Cerebellar nuclear complex (tissue), 1 donor: ENCODE measurements at regions not wholly inside any gene's neighbourhood (a gene's known extent, or its start where the extent isn't known, plus 50 kb on each side); places are given as distances from the start of the nearest gene placed in this dataset.

Experiments
- DNase-seq, 2 experiments: peaks; one replicate each; lab custom pipeline; 2025; lab: John Stamatoyannopoulos, UW

DNA sequence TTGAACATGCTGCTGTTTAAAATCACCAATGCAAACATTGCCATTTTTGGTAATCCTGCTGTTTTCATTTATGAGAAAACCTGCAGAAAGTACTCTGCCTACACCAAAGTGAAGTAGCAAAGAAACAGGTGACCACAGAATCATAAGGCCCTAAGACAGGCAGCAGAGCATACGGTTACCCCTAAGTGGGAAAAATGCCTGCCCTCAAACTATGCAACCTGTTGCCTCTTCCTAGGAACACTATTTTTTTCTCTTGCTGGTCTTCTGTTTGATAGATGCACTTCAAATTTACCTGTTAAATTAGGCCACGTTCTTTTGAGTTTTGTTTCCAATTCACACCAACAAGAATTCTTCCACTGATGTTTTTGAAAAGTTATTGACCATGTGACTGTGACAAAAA, 89.5 kb upstream of the RAB4A start:
- DNase-seq: no peak

GRCh38 chr1:229183588-229183987, 87.3 kb upstream of the RAB4A start:
- DNase-seq: no peak

- no peak for DNase-seq
Measured at GRCh38 chr1:229184066-229184465, 86.8 kb upstream of the RAB4A start.

DNA sequence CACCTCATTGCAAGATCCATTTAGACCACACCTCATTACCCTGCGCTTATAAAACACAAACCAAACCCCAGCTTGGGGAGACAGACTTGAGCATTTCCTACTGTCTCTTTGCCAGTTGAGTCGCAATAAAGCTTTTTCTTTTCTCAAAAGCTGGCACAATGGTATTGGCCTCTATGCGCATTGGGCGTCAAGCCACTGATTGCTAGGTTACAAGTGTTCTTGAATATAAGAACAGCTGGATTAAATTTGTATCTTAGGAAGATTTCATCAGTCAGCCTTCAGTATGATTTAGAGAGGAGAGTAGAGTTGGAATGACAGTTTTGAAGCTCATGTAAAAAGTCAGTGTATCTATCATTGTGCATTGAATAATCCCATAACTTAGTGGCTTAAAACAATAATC, 84.9 kb upstream of the RAB4A start:
- no peak for DNase-seq

DNA sequence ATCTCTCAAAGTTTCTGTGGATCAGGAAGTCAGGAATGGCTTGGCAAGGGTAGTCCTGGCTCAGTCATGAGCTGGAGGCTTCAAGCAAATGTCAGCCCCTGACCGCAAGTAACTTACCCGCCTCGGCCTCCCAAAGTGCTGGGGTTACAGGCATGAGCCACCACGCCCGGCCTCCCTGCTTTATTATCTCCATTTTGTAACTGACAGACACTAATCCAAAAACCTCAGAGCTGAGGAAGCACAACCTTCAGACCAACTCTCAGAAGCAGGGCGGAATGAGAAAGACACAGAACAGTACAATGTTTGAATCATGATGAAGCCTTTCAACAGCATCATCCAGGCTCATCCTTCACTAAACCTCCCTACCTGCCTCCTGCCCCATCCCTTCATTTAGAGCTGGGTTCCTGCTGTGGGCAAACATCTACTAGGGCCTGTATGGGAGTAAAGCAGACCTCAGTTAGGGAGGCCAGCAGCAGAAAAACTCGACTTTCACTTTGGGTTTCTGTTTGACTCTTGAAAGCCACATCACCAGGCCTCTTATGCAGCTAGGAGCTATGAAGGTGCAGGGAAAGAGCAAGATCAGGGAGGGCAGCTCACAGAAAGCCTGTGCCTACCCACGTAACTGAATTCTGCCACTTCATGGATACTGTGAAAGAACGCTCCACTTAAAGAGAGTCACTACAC, 84.4 kb upstream of the RAB4A start:
- no peak for DNase-seq

DNA sequence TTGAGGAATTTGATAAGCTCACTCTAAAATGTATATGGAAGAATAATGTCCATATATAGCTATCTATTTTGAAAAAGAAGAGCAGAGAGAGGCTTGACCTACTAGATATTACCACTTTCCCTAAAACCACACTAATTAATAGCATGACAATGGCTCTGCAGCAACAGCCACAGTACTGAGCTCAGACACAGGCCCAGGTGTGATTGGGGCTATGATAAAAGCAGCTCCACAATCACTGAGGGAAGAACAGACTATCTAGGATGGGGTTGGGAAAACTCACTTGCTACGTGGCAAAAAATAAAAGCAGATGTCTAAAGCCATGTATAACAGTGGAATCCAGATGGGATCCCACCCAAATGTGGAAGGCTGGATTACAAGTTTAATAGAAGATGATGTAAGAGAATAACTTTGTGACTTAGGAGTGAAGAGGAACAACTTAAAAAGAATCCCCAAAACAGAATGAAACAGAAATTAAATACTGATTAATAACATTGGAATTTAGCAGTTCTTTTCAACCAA, 80.8 kb upstream of the RAB4A start:
- no peak for DNase-seq

DNA sequence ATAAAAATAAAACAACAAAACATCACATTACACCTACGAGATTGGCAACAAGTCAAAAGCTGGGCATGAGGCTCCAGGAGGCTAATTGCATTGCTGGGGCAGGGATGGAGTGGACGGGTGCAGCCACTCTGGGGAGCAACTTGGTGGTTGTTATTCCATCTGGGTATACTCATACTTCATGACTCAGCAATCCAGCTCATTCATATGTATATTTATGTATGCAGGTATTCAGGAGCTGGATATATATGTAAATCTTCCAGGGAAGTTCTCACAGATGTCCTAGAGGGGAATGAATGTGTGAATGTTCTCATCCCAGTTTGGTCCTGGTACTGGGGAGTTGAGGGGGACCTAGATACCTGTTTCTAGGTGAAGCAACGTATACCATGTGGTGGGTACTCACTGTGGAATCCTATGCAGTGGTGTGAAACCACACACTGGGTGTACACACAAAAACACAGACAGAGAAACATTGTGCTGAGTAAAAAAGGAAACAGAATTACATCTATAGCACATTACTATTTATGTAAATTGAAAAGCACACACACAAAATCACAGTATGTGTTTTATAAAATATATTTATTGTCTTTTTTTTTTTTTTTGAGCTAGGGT, 79.7 kb upstream of the RAB4A start:
- DNase-seq: no peak

DNA sequence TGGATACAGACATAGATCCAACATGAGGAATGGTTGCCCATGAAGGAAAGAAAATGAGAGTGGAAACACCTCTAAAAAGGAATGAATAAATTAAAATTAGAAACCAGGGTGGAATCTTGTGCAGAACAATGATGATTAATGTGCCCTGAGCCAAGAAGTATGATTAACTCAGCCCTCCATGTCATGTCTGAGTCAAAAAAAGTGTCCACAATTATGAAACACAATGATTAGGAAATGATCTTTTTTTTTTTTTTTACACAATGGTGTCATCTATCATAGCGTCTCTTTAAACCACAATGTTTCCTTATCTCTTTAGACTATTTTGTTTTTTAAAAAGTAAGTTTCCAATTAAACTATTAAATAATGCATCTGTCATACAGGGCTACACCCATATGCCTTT, 78.9 kb upstream of the RAB4A start:
- no peak for DNase-seq

GRCh38 chr1:229192853-229193252, 78.1 kb upstream of the RAB4A start:
- no peak for DNase-seq

DNA sequence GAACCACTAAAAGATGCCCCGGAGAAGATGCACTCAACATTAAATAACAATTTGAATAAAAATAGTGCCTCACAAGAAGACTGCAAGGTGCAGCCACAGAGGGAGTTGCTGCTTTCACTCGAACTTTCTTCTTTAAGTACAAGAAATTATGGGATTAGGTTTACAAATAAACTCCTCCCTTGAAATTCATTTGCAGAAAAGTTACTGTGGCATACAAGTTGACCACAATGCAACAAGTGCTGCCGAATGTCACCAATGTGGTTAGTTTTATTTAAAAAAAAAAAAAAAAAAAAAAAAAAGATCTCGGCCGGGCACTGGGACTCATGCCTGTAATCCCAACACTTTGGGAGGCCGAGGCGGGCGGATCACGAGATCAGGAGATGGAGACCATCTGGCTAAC, 76.8 kb upstream of the RAB4A start:
- DNase-seq: no peak

GRCh38 chr1:229195246-229195645, 75.7 kb upstream of the RAB4A start:
- DNase-seq: no peak

GRCh38 chr1:229196404-229197264, 74.3 kb upstream of the RAB4A start:
- DNase-seq: no peak

DNA sequence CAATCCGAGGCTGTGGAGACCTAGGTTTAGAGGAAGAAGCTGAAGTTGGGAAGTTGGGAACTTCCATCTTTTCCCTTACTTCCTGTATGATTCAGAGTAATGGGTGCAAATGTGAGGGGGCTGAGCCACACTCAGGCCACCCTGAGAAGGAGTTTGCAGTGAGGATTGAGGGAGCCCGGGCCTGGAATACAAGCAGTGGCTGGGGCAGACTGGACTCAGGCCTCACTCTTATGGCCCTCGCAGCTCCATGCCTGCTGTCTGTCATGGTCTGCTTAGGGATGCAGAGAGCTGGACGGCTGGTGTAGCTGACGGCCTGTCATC, 73.7 kb upstream of the RAB4A start:
- no peak for DNase-seq

DNA sequence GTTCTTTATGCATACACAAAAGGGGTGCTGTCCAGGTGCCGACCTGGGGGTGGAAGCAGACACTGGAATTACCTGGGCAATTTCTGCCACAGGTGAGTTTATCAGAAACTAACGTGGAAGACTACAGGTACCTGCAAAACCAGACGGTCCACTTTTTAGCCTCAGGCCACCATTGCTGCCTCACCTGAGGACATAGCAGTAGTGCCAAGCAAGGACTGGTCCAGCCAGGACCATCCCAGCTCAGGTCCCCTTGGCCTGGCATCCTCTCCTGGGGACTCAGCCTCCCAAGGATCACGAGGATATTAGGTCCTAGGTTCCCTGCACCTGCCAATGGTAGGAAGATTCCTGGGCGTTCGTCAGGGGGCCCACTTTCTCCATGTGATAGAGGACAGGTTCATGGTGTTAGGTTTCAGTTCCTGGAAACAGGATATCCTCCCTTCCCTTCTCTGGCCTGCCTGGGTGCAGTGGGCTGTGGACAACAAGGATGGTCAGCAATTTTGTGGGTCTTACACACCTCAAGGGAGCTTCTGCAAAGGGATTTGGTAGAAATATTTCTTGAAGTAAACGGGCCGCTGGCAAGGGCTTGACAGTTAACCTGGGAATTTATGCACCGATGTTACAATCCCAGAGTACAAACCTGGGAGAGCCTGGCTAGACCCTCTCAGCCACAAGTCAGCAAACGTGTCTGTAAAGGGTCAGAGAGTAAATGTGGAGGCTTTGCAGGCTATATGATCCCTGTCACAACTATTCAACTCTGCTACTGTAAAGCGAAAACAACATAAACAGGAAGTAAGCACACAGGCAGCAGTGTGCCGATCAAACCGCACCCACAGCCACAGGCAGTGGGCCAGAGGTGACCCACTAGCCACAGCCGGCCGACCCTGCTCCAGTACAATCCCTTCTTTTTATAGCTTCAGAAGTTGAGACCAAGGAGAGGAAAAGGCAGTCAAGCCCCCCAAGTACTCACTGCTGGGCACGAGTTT, 71.4 kb upstream of the RAB4A start:
- no peak for DNase-seq

DNA sequence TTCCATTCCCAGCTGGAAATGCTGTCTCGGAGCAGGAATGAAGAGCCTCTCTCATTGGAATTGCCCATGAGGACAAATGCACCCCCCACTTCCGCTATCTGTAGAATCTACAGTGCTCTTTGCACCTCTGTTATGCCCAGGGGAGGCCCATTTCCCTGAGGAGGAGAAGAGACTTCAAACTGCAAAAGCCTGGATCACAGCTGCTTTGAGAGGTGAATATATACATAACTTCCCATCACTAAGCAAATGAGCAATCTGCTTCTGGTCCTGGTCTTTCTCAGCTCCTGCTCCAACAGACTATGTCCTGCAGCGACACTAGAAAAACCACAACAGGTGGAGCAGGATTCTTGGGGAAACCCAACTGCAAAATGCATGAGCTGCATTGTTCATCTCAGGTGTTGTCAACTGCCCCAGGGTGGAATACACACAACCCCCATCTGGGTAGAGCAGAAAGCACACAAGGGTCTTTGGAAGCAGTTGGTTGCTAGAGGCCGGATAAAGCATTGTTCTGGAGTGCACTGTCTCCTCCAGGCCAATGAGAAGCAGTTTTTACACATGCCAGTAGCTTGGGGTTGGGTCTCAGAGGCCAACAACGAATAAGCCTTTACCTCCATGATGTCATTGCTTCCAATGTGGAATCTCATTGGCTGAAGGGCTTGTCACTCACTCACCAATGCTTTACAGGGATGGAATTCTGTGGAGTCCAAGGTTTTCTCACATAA, 67.7 kb upstream of the RAB4A start:
- no peak for DNase-seq

DNA sequence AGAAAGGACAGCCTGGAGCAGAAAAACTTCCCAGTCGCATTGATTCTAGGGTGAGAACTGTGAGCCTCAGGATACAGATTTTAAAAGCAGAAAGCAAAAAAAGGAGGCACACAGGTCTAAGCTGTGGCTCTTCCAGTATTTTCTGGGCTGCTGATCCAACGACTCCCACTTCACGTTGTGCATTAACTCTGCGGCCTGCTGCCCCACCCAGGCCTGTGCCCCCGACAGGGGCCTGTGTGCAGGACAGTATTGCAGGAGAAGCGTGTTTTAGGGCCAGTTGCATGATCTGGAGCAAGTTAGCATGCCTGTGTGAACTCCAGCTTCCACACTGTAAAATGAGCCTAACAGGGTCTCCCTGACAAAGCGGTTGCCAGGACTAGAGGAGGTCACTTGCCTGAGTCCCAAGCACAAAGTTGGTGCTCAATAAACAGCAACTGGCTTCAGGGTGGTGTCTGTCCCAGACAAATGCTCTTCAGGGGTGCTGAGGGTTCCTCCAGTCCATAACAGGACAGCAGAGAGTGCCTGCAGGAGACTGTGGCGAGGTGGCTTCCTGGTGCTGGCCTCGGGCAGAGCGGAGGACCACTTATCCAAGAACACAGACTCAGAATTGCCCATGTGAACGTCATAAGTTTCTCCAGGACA, 66.8 kb upstream of the RAB4A start:
- DNase-seq: no peak

DNA sequence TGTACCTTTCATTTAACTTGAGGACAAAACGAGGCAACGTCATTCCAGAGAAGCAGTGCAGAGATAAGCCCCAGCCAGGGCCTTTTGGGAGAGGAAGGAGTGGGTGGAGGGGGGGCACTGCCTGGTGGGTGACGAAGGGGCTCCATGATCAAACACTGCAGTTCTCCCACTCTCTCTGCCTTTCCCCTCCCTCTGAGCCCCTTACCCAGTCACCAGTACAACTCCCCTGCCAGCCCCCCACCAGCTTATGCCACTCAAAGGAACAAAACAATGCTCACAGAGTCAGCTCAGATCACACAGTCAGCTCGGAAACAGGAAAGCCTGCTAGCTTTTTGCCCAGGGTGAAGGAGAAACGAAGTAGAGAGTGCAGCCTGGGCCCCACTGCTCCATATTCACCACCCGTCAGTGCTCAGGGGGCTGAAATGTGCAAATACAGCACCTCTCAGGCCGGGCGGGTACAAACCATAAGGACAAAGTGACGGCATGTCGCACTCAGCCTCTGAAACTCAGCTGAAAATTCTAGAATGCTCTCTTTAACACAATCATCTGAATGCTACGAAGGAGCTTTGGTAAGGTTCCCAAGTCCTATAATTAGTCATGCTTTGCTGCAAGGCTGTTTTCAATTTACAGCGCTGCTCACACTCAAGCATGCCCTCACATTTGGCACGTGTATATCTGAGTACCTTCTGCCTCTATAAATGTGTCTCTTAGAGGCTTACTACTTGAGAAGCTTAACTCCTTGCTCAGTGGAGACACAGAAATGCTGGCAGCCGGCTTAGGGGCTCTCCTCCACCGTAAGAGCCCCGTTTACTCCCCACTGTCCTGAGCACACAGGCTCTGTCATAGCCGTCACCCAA, 65.8 kb upstream of the RAB4A start:
- DNase-seq: no peak

- DNase-seq: no peak
Measured at GRCh38 chr1:229205854-229206253, 65.1 kb upstream of the RAB4A start.

GRCh38 chr1:229207916-229208315, 63.0 kb upstream of the RAB4A start:
- DNase-seq: no peak

DNA sequence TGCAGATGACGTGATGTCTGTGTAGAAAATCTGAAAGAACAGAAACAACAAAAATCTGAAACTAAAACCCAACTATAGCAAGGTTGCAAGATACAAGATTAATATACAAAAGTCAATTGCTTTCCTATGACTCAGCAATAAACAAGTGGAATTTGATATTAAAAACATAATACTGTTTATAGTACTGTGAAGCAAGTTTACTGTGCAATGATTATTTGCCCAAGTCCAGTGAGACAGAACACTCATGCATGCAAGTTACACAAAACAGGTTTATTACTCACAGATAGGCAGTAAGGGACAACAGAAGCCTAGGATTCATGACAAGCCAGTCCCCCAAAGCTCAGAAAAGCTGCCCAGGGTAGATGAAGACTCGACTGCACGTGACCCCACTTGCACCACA, 62.4 kb upstream of the RAB4A start:
- DNase-seq: no peak
